Endodermal cell (in vitro differentiated cells): ENCODE measurements at regions not wholly inside any gene's neighbourhood (a gene's known extent, or its start where the extent isn't known, plus 50 kb on each side); places are given as distances from the start of the nearest gene placed in this dataset.

Source experiments
- DNase-seq: peaks from one replicate; pipeline ENCODE4 v3.0.0-alpha.2; 2017
- H3K27ac ChIP-seq: 2 replicates; pipeline ENCODE4 v1.5.1; 2013; ENCODE audit warnings: mild to moderate bottlenecking, low read depth, low read length, moderate library complexity
- H3K27me3 ChIP-seq: 2 replicates; pipeline ENCODE4 v1.6.1; 2013; ENCODE audit warnings: mild to moderate bottlenecking, low read length, moderate library complexity; ENCODE audit not compliant: insufficient read depth, control insufficient read depth, poor library complexity, severe bottlenecking
- H3K36me3 ChIP-seq: 2 replicates; pipeline ENCODE4 v1.7.0; 2013; ENCODE audit warnings: mild to moderate bottlenecking, low read length, moderate library complexity; ENCODE audit not compliant: control insufficient read depth, insufficient read depth
- H3K4me1 ChIP-seq: one replicate; pipeline ENCODE4 v1.7.0; 2013; ENCODE audit warnings: low read length; ENCODE audit not compliant: control insufficient read depth, insufficient read depth
- H3K4me3 ChIP-seq: 2 replicates; pipeline ENCODE4 v1.5.1; 2013; ENCODE audit warnings: mild to moderate bottlenecking, low read length, moderate library complexity
- H3K9ac ChIP-seq: 2 replicates; pipeline ENCODE4 v1.6.1; 2013; ENCODE audit warnings: mild to moderate bottlenecking, low read length, moderate library complexity; ENCODE audit not compliant: poor library complexity, severe bottlenecking; ENCODE audit errors: extremely low read depth
- H3K9me3 ChIP-seq: 2 replicates; pipeline ENCODE4 v1.6.1; 2013; ENCODE audit warnings: mild to moderate bottlenecking, low read length, moderate library complexity; ENCODE audit not compliant: control insufficient read depth
- H3K27ac Mint-ChIP-seq: 2 replicates; pipeline ENCODE4 v1.8.0; 2020; ENCODE audit warnings: mixed read lengths
- H3K27me3 Mint-ChIP-seq: 2 replicates; pipeline ENCODE4 v1.8.0; 2021; ENCODE audit warnings: mild to moderate bottlenecking, mixed read lengths; ENCODE audit not compliant: insufficient read depth
- H3K36me3 Mint-ChIP-seq: 2 replicates; pipeline ENCODE4 v1.8.0; 2020; ENCODE audit warnings: low read depth, mixed read lengths
- H3K4me1 Mint-ChIP-seq: 2 replicates; pipeline ENCODE4 v1.8.0; 2020; ENCODE audit warnings: mixed read lengths
- H3K4me3 Mint-ChIP-seq: 2 replicates; pipeline ENCODE4 v1.8.0; 2020; ENCODE audit warnings: mild to moderate bottlenecking, moderate library complexity, mixed read lengths
- H3K9me3 Mint-ChIP-seq: 2 replicates; pipeline ENCODE4 v1.8.0; 2020; ENCODE audit warnings: mild to moderate bottlenecking, mixed read lengths
- CTCF ChIP-seq: fragments of 200-600 bp; sonication (generic); conservative IDR thresholded peaks from 2 replicates; pipeline ENCODE4 v1.5.0; 2021; ENCODE audit warnings: antibody characterized with exemption, mild to moderate bottlenecking
- WGBS, 2 experiments: methylation state at CpG; one replicate each; pipeline versions ENCODE4 v1.1.5 to v1.1.7; 2013; ENCODE audit warnings: missing lambda C conversion rate in 2 of 2, mixed read lengths in 1 of 2; ENCODE audit not compliant: insufficient coverage in 1 of 2, insufficient read length in 1 of 2; 5-methylcytosine and 5-hydroxymethylcytosine counted together

- 70 to 89% methylated on average over 1 to 2 of the region's 2 CpGs for WGBS, 2 experiments
Measured at GRCh38 chr11:115077740-115078139, 399.4 kb downstream of the NXPE2 start.

GRCh38 chr11:115078461-115079438 is 400.4 kb downstream of the NXPE2 start:
- Histone ChIP-seq H3K27ac (no peak overlapping the region), H3K4me3 (no peak overlapping the region), H3K36me3 (no peaks in the 10 kb centered on the region), H3K27me3 (peaks cover 32% of the 10 kb centered on the region), H3K9ac (no peak overlapping the region), H3K4me1 (no peaks in the 10 kb centered on the region), H3K9me3 (no peaks in the 10 kb centered on the region)
- 86 to 93% methylated on average over 10 to 15 of the region's 15 CpGs for WGBS, 2 experiments
- H3K4me3 Mint-ChIP-seq: no peak overlapping the region
- peaks cover 30% of the 10 kb centered on the region for H3K27me3 Mint-ChIP-seq
- H3K4me1 Mint-ChIP-seq: no peaks in the 10 kb centered on the region
- no peak overlapping the region for H3K27ac Mint-ChIP-seq
- TF ChIP-seq CTCF: no peak
- H3K9me3 Mint-ChIP-seq: no peaks in the 10 kb centered on the region
- no peak for DNase-seq
- H3K36me3 Mint-ChIP-seq: no peaks in the 10 kb centered on the region

More at GRCh38 chr11:115077740-115078139, 399.4 kb downstream of the NXPE2 start:
- peaks cover 32% of the 10 kb centered on the region for H3K27me3 ChIP-seq
- no peak overlapping the region for H3K4me3 Mint-ChIP-seq
- H3K36me3 Mint-ChIP-seq: no peaks in the 10 kb centered on the region
- no peak overlapping the region for H3K4me3 ChIP-seq
- no peaks in the 10 kb centered on the region for H3K4me1 ChIP-seq
- no peak overlapping the region for H3K9ac ChIP-seq
- no peak overlapping the region for H3K27ac Mint-ChIP-seq
- H3K4me1 Mint-ChIP-seq: peaks cover 3% of the 10 kb centered on the region
- no peak for DNase-seq
- no peak overlapping the region for H3K27ac ChIP-seq
- no peaks in the 10 kb centered on the region for H3K36me3 ChIP-seq
- no peak for TF ChIP-seq CTCF
- no peaks in the 10 kb centered on the region for H3K9me3 ChIP-seq
- peaks cover 30% of the 10 kb centered on the region for H3K27me3 Mint-ChIP-seq
- H3K9me3 Mint-ChIP-seq: no peaks in the 10 kb centered on the region

- Histone ChIP-seq H3K27me3 (peaks cover 32% of the 10 kb centered on the region), H3K36me3 (no peaks in the 10 kb centered on the region), H3K4me3 (no peak overlapping the region), H3K4me1 (no peaks in the 10 kb centered on the region), H3K9ac (no peak overlapping the region), H3K9me3 (no peaks in the 10 kb centered on the region), H3K27ac (no peak overlapping the region)
- H3K9me3 Mint-ChIP-seq: no peaks in the 10 kb centered on the region
- 83 to 93% methylated on average over 1 to 9 of the region's 9 CpGs for WGBS, 2 experiments
- no peaks in the 10 kb centered on the region for H3K36me3 Mint-ChIP-seq
- peaks cover 30% of the 10 kb centered on the region for H3K27me3 Mint-ChIP-seq
- no peak overlapping the region for H3K4me3 Mint-ChIP-seq
- no peak for DNase-seq
- H3K4me1 Mint-ChIP-seq: peaks cover 8% of the 10 kb centered on the region
- no peak for TF ChIP-seq CTCF
- no peak overlapping the region for H3K27ac Mint-ChIP-seq
Measured at GRCh38 chr11:115080923-115081680, 402.8 kb downstream of the NXPE2 start.
